ENCODE measurements at regions not wholly inside any gene's neighbourhood (a gene's known extent, or its start where the extent isn't known, plus 50 kb on each side); places are given as distances from the start of the nearest gene placed in this dataset.
"Not testable (repeated sequence)": the region's sequence is repeated elsewhere in the genome, so short reads cannot be mapped to it uniquely, and the experiment has no call there.

- DNase-seq = no peak
Observed at GRCh38 chrX:142483965-142484364, 278.9 kb upstream of the MAGEC2 start.

- no peak for DNase-seq
Observed at GRCh38 chrX:142446349-142446748, 241.3 kb upstream of the MAGEC2 start.

GRCh38 chrX:142428916-142429315 lies 223.8 kb upstream of the MAGEC2 start:
- DNase-seq = no peak

GRCh38 chrX:142390998-142391397 lies 185.9 kb upstream of the MAGEC2 start:
- DNase-seq = not testable (repeated sequence)

GRCh38 chrX:142363501-142363900 lies 158.4 kb upstream of the MAGEC2 start:
- no peak for DNase-seq

- no peak for DNase-seq
Observed at GRCh38 chrX:142359331-142359730, 154.2 kb upstream of the MAGEC2 start.

- DNase-seq = no peak
Observed at GRCh38 chrX:142327182-142327581, 122.1 kb upstream of the MAGEC2 start.

GRCh38 chrX:142312591-142312990 lies 107.5 kb upstream of the MAGEC2 start:
- DNase-seq = no peak

GRCh38 chrX:142299406-142299805 lies 94.3 kb upstream of the MAGEC2 start:
- no peak for DNase-seq

- DNase-seq = no peak
Observed at GRCh38 chrX:142296421-142296820, 91.3 kb upstream of the MAGEC2 start.

GRCh38 chrX:142295190-142295589 lies 90.1 kb upstream of the MAGEC2 start:
- no peak for DNase-seq

- DNase-seq = not testable (repeated sequence)
Observed at GRCh38 chrX:142270166-142270565, 65.1 kb upstream of the MAGEC2 start.

GRCh38 chrX:142266417-142266816 lies 61.3 kb upstream of the MAGEC2 start:
- no peak for DNase-seq

- not testable (repeated sequence) for DNase-seq
Observed at GRCh38 chrX:142265549-142265948, 60.5 kb upstream of the MAGEC2 start.

GRCh38 chrX:142256935-142257334 lies 51.8 kb upstream of the MAGEC2 start:
- DNase-seq = no peak

All from NCI-H526 (cell line).